Stomach (tissue), 4 donors: ENCODE measurements at regions not wholly inside any gene's neighbourhood (a gene's known extent, or its start where the extent isn't known, plus 50 kb on each side); places are given as distances from the start of the nearest gene placed in this dataset.

Experiments used
- EP300 ChIP-seq: sonication (generic); formaldehyde crosslinking; IDR thresholded peaks from one replicate; pipeline ENCODE4 v1.6.1; 2017; ENCODE audit warnings: antibody characterized with exemption
- POLR2A ChIP-seq, 4 donors: fragments of 450-650 bp; IDR thresholded peaks; one replicate each; pipeline ENCODE4 v1.6.1; 2016; ENCODE audit warnings: antibody characterized with exemption in 4 of 4, control low read depth in 2 of 4, mild to moderate bottlenecking in 1 of 4, moderate library complexity in 1 of 4
- POLR2AphosphoS5 ChIP-seq, 3 donors: sonication (generic); formaldehyde crosslinking; IDR thresholded peaks; one replicate each; pipeline ENCODE4 v1.6.1; 2016; ENCODE audit warnings: antibody characterized with exemption in 3 of 3
- TF ChIP-seq, protein P1 (sequence below), 7 experiments: fragments of 450-650 bp in 4 of 7; fragments of 200-600 bp in 3 of 7; sonication (generic) in 3 of 7; IDR thresholded peaks; one replicate each; pipeline ENCODE4 v1.5.1; 2016 to 2019; ENCODE audit warnings: antibody characterized with exemption in 7 of 7, control low read depth in 2 of 7, mild to moderate bottlenecking in 1 of 7

- TF ChIP-seq POLR2AphosphoS5 (IDR thresholded peaks at IDR 0.05), result no peak
- TF ChIP-seq, protein P1, sequence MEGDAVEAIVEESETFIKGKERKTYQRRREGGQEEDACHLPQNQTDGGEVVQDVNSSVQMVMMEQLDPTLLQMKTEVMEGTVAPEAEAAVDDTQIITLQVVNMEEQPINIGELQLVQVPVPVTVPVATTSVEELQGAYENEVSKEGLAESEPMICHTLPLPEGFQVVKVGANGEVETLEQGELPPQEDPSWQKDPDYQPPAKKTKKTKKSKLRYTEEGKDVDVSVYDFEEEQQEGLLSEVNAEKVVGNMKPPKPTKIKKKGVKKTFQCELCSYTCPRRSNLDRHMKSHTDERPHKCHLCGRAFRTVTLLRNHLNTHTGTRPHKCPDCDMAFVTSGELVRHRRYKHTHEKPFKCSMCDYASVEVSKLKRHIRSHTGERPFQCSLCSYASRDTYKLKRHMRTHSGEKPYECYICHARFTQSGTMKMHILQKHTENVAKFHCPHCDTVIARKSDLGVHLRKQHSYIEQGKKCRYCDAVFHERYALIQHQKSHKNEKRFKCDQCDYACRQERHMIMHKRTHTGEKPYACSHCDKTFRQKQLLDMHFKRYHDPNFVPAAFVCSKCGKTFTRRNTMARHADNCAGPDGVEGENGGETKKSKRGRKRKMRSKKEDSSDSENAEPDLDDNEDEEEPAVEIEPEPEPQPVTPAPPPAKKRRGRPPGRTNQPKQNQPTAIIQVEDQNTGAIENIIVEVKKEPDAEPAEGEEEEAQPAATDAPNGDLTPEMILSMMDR (IDR thresholded peaks at IDR 0.05), result no peak
- TF ChIP-seq POLR2A (IDR thresholded peaks at IDR 0.05), result no peak
- TF ChIP-seq EP300, result no peak
Measured at GRCh38 chr1:17976854-17977253, 130.7 kb upstream of the IGSF21 start.
